ENCODE measurements at regions not wholly inside any gene's neighbourhood (a gene's known extent, or its start where the extent isn't known, plus 50 kb on each side); places are given as distances from the start of the nearest gene placed in this dataset.

DNA sequence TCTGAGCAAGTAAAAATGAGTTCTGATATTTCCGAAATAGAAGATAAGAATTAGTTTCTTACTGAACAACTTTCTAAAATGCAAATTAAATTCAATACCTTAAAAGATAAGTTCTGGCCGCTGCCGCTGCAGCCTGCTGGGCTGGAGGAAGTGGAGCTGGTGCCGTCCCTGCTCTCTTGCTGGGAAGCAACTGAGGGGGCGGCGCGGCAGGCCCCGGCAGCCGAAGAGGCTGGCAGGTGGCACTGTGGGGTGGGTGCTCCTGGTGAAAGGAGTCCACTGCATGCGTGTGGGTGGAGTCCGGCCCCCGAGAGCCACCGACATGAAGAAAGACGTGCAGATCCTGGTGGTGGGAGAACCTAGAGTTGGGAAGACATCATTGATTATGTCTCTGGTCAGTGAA lies 89.5 kb upstream of the ZNF519 start:
- H3K18ac ChIP-seq (ENCODE audit: extremely low read depth, low read length): no peak overlapping the region
- H2BK120ac ChIP-seq (replicated peaks; ENCODE audit: low read depth, low read length): no peak overlapping the region
- no peak overlapping the region for H2BK20ac ChIP-seq (ENCODE audit: low read length)
- FAIRE-seq (no peak), DNase-seq (ENCODE audit: low read depth in 1 of 2, low spot score in 2 of 2) (no peak)
- H3K4me2 ChIP-seq (ENCODE audit: insufficient read depth in 1 of 2, low read depth in 2 of 2, low read length in 2 of 2): no peak overlapping the region
- no peak overlapping the region for H2AFZ ChIP-seq (ENCODE audit: low read length)
- no peak overlapping the region for H2BK12ac ChIP-seq (ENCODE audit: low read depth, low read length)
- WGBS, 2 experiments (ENCODE audit: extremely low coverage in 1 of 2, insufficient coverage in 1 of 2, insufficient read length in 1 of 2, insufficient replicate concordance in 2 of 2, low coverage in 1 of 2, low lambda C conversion rate in 2 of 2, missing lambda C conversion rate in 1 of 2): 89% methylated on average over 14 of the region's 14 CpGs; no CpG with 5 or more reads in 1 of the 2 experiments
- no peak overlapping the region for H3K4ac ChIP-seq (replicated peaks; ENCODE audit: insufficient read length, low read depth, low read length)
- H3K23ac ChIP-seq (ENCODE audit: insufficient read length): no peak overlapping the region
- no peak overlapping the region for H3K14ac ChIP-seq (ENCODE audit: insufficient read length)
- no peaks in the 10 kb centered on the region for H3K4me1 ChIP-seq (replicated peaks in 1 of 4; ENCODE audit: control insufficient read depth in 3 of 4, insufficient read depth in 4 of 4, low read length in 3 of 4)
- H3K9ac ChIP-seq (replicated peaks in 1 of 4; ENCODE audit: extremely low read depth in 1 of 4, low read depth in 3 of 4, low read length in 3 of 4): no peak overlapping the region
- no peak overlapping the region for H2AK5ac ChIP-seq (ENCODE audit: low read depth, low read length)
- TF ChIP-seq FOSL1 (IDR thresholded peaks at IDR 0.05; ENCODE audit: insufficient read depth, low read depth, low read length) (no peak), POLR2A (IDR thresholded peaks at IDR 0.05; ENCODE audit: control extremely low read depth in 1 of 2, low read depth in 2 of 2, low read length in 2 of 2) (no peak), BRCA1 (IDR thresholded peaks at IDR 0.05; ENCODE audit: low read depth, low read length) (no peak), CTBP2 (IDR thresholded peaks at IDR 0.05; ENCODE audit: borderline replicate concordance, insufficient read depth, insufficient read length, low read length) (no peak), SIN3A (conservative IDR thresholded peaks at IDR 0.05 in 1 of 2, IDR thresholded peaks at IDR 0.05 in 1 of 2; ENCODE audit: low read depth in 1 of 2, low read length in 2 of 2) (no peak), GTF2F1 (IDR thresholded peaks at IDR 0.05; ENCODE audit: borderline replicate concordance, low read depth, low read length) (no peak)
- TF ChIP-seq, protein P1, sequence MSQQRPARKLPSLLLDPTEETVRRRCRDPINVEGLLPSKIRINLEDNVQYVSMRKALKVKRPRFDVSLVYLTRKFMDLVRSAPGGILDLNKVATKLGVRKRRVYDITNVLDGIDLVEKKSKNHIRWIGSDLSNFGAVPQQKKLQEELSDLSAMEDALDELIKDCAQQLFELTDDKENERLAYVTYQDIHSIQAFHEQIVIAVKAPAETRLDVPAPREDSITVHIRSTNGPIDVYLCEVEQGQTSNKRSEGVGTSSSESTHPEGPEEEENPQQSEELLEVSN (IDR thresholded peaks at IDR 0.05): no peak
- no peak overlapping the region for H2BK5ac ChIP-seq (ENCODE audit: low read depth, low read length)
- H3K23me2 ChIP-seq (ENCODE audit: low read depth, low read length): no peaks in the 10 kb centered on the region
- no peaks in the 10 kb centered on the region for H3K79me1 ChIP-seq (ENCODE audit: low read depth, low read length)
- ChIA-PET CTCF (ENCODE audit: partially characterized antibody) (no interaction called here), POLR2A (ENCODE audit: partially characterized antibody) (no interaction called here)
- H3K4me3 ChIP-seq (ENCODE audit: extremely low read depth in 1 of 4, insufficient read depth in 2 of 4, low read depth in 3 of 4, low read length in 4 of 4): no peak overlapping the region
- no peak overlapping the region for H4K8ac ChIP-seq (ENCODE audit: extremely low read depth, insufficient read depth, low read length)
- H3K27me3 ChIP-seq (replicated peaks in 1 of 4; ENCODE audit: control insufficient read depth in 3 of 4, extremely low read depth in 1 of 4, insufficient read depth in 3 of 4, low read length in 3 of 4): no peaks in the 10 kb centered on the region
- H2BK15ac ChIP-seq (ENCODE audit: low read length): no peak overlapping the region
- no peak overlapping the region for H3K27ac ChIP-seq (ENCODE audit: low read depth, low read length)
- H4K5ac ChIP-seq (ENCODE audit: insufficient read length, low read depth, low read length): no peak overlapping the region
- H4K91ac ChIP-seq (replicated peaks; ENCODE audit: insufficient read length, low read length): no peak overlapping the region
- H3K36me3 ChIP-seq (ENCODE audit: control insufficient read depth in 2 of 4, insufficient read depth in 4 of 4, low read length in 3 of 4): no peaks in the 10 kb centered on the region; a peak in 1 of 8 replicates
- no peak overlapping the region for H3K56ac ChIP-seq (replicated peaks; ENCODE audit: insufficient read length, low read depth, low read length)
- H4K20me1 ChIP-seq (replicated peaks in 1 of 2; ENCODE audit: control insufficient read depth in 1 of 2, insufficient read depth in 2 of 2, low read length in 2 of 2): no peaks in the 10 kb centered on the region
- H3K9me3 ChIP-seq (ENCODE audit: insufficient read depth in 2 of 2, low read depth in 1 of 2, low read length in 1 of 2): peaks cover 3 to 42% of the 10 kb centered on the region in 2 experiments; a peak in 3 of 4 replicates
- H3K79me2 ChIP-seq (ENCODE audit: control insufficient read depth in 1 of 2, insufficient read depth in 2 of 2, low read length in 2 of 2): no peaks in the 10 kb centered on the region

Measured in H1 (cell line).